Fibroblast of pulmonary artery (primary cell): ENCODE measurements at regions not wholly inside any gene's neighbourhood (a gene's known extent, or its start where the extent isn't known, plus 50 kb on each side); places are given as distances from the start of the nearest gene placed in this dataset.

Experiments used
- DNase-seq: peaks from one replicate; pipeline ENCODE4 v3.0.0-alpha.2; 2010; ENCODE audit warnings: low read depth
- H3K4me3 ChIP-seq: replicated peaks from 2 replicates; pipeline ENCODE4 v1.5.1; 2011; ENCODE audit warnings: low read depth, mild to moderate bottlenecking, control low read depth, low read length, moderate library complexity
- TF ChIP-seq, protein P1 (sequence below): IDR thresholded peaks from 2 replicates; pipeline ENCODE4 v1.5.1; 2011; ENCODE audit warnings: mild to moderate bottlenecking, control low read depth, low read length, inconsistent platforms; ENCODE audit errors: missing control alignments

- TF ChIP-seq, protein P1, sequence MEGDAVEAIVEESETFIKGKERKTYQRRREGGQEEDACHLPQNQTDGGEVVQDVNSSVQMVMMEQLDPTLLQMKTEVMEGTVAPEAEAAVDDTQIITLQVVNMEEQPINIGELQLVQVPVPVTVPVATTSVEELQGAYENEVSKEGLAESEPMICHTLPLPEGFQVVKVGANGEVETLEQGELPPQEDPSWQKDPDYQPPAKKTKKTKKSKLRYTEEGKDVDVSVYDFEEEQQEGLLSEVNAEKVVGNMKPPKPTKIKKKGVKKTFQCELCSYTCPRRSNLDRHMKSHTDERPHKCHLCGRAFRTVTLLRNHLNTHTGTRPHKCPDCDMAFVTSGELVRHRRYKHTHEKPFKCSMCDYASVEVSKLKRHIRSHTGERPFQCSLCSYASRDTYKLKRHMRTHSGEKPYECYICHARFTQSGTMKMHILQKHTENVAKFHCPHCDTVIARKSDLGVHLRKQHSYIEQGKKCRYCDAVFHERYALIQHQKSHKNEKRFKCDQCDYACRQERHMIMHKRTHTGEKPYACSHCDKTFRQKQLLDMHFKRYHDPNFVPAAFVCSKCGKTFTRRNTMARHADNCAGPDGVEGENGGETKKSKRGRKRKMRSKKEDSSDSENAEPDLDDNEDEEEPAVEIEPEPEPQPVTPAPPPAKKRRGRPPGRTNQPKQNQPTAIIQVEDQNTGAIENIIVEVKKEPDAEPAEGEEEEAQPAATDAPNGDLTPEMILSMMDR = no peak
- no peak for DNase-seq
- no peak overlapping the region for H3K4me3 ChIP-seq
These were observed 877.3 kb downstream of the BRD1 start for GRCh38 chr22:48950151-48950915.

GRCh38 chr22:48949375-48950149 is 878.1 kb downstream of the BRD1 start:
- H3K4me3 ChIP-seq = no peak overlapping the region
- TF ChIP-seq, protein P1 = no peak
- DNase-seq = no peak

- DNase-seq = no peak
- TF ChIP-seq, protein P1 = no peak
- no peak overlapping the region for H3K4me3 ChIP-seq
These were observed 879.0 kb downstream of the BRD1 start for GRCh38 chr22:48948575-48949170.

GRCh38 chr22:48947636-48948035 is 880.0 kb downstream of the BRD1 start:
- TF ChIP-seq, protein P1 = no peak
- H3K4me3 ChIP-seq = no peak overlapping the region
- DNase-seq = no peak

GRCh38 chr22:48945621-48946458 is 881.8 kb downstream of the BRD1 start:
- DNase-seq = no peak
- TF ChIP-seq, protein P1 = no peak
- no peak overlapping the region for H3K4me3 ChIP-seq
